Endodermal cell (in vitro differentiated cells): ENCODE measurements at regions not wholly inside any gene's neighbourhood (a gene's known extent, or its start where the extent isn't known, plus 50 kb on each side); places are given as distances from the start of the nearest gene placed in this dataset.

Experiments used
- DNase-seq: peaks from one replicate; pipeline ENCODE4 v3.0.0-alpha.2; 2017
- H3K27ac ChIP-seq: 2 replicates; pipeline ENCODE4 v1.5.1; 2013; ENCODE audit warnings: mild to moderate bottlenecking, low read depth, low read length, moderate library complexity
- H3K27me3 ChIP-seq: 2 replicates; pipeline ENCODE4 v1.6.1; 2013; ENCODE audit warnings: mild to moderate bottlenecking, low read length, moderate library complexity; ENCODE audit not compliant: insufficient read depth, control insufficient read depth, poor library complexity, severe bottlenecking
- H3K36me3 ChIP-seq: 2 replicates; pipeline ENCODE4 v1.7.0; 2013; ENCODE audit warnings: mild to moderate bottlenecking, low read length, moderate library complexity; ENCODE audit not compliant: control insufficient read depth, insufficient read depth
- H3K4me1 ChIP-seq: one replicate; pipeline ENCODE4 v1.7.0; 2013; ENCODE audit warnings: low read length; ENCODE audit not compliant: control insufficient read depth, insufficient read depth
- H3K4me3 ChIP-seq: 2 replicates; pipeline ENCODE4 v1.5.1; 2013; ENCODE audit warnings: mild to moderate bottlenecking, low read length, moderate library complexity
- H3K9ac ChIP-seq: 2 replicates; pipeline ENCODE4 v1.6.1; 2013; ENCODE audit warnings: mild to moderate bottlenecking, low read length, moderate library complexity; ENCODE audit not compliant: poor library complexity, severe bottlenecking; ENCODE audit errors: extremely low read depth
- H3K9me3 ChIP-seq: 2 replicates; pipeline ENCODE4 v1.6.1; 2013; ENCODE audit warnings: mild to moderate bottlenecking, low read length, moderate library complexity; ENCODE audit not compliant: control insufficient read depth
- H3K27ac Mint-ChIP-seq: 2 replicates; pipeline ENCODE4 v1.8.0; 2020; ENCODE audit warnings: mixed read lengths
- H3K27me3 Mint-ChIP-seq: 2 replicates; pipeline ENCODE4 v1.8.0; 2021; ENCODE audit warnings: mild to moderate bottlenecking, mixed read lengths; ENCODE audit not compliant: insufficient read depth
- H3K36me3 Mint-ChIP-seq: 2 replicates; pipeline ENCODE4 v1.8.0; 2020; ENCODE audit warnings: low read depth, mixed read lengths
- H3K4me1 Mint-ChIP-seq: 2 replicates; pipeline ENCODE4 v1.8.0; 2020; ENCODE audit warnings: mixed read lengths
- H3K4me3 Mint-ChIP-seq: 2 replicates; pipeline ENCODE4 v1.8.0; 2020; ENCODE audit warnings: mild to moderate bottlenecking, moderate library complexity, mixed read lengths
- H3K9me3 Mint-ChIP-seq: 2 replicates; pipeline ENCODE4 v1.8.0; 2020; ENCODE audit warnings: mild to moderate bottlenecking, mixed read lengths
- WGBS, 2 experiments: methylation state at CpG; one replicate each; pipeline versions ENCODE4 v1.1.5 to v1.1.7; 2013; ENCODE audit warnings: missing lambda C conversion rate in 2 of 2, mixed read lengths in 1 of 2; ENCODE audit not compliant: insufficient coverage in 1 of 2, insufficient read length in 1 of 2; 5-methylcytosine and 5-hydroxymethylcytosine counted together
- TF ChIP-seq, protein P1 (sequence below): fragments of 200-600 bp; sonication (generic); conservative IDR thresholded peaks from 2 replicates; pipeline ENCODE4 v1.5.0; 2021; ENCODE audit warnings: antibody characterized with exemption, mild to moderate bottlenecking

GRCh38 chr13:83825676-83826075 is 56.6 kb downstream of the SLITRK1 start:
- Mint-ChIP-seq H3K4me3 (no peak overlapping the region), H3K36me3 (no peaks in the 10 kb centered on the region), H3K4me1 (peaks cover 10% of the 10 kb centered on the region), H3K27me3 (no peaks in the 10 kb centered on the region), H3K27ac (no peak overlapping the region), H3K9me3 (no peaks in the 10 kb centered on the region)
- Histone ChIP-seq H3K27ac (no peak overlapping the region), H3K27me3 (no peaks in the 10 kb centered on the region), H3K9me3 (peaks cover 9% of the 10 kb centered on the region), H3K9ac (no peak overlapping the region), H3K36me3 (no peaks in the 10 kb centered on the region), H3K4me3 (no peak overlapping the region), H3K4me1 (peaks cover 7% of the 10 kb centered on the region)
- no peak for DNase-seq
- TF ChIP-seq, protein P1, sequence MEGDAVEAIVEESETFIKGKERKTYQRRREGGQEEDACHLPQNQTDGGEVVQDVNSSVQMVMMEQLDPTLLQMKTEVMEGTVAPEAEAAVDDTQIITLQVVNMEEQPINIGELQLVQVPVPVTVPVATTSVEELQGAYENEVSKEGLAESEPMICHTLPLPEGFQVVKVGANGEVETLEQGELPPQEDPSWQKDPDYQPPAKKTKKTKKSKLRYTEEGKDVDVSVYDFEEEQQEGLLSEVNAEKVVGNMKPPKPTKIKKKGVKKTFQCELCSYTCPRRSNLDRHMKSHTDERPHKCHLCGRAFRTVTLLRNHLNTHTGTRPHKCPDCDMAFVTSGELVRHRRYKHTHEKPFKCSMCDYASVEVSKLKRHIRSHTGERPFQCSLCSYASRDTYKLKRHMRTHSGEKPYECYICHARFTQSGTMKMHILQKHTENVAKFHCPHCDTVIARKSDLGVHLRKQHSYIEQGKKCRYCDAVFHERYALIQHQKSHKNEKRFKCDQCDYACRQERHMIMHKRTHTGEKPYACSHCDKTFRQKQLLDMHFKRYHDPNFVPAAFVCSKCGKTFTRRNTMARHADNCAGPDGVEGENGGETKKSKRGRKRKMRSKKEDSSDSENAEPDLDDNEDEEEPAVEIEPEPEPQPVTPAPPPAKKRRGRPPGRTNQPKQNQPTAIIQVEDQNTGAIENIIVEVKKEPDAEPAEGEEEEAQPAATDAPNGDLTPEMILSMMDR: no peak

- Histone ChIP-seq H3K4me1 (peaks cover 7% of the 10 kb centered on the region), H3K9me3 (peaks cover 9% of the 10 kb centered on the region), H3K27ac (no peak overlapping the region), H3K36me3 (no peaks in the 10 kb centered on the region), H3K27me3 (no peaks in the 10 kb centered on the region), H3K9ac (no peak overlapping the region), H3K4me3 (no peak overlapping the region)
- DNase-seq: peak; percentile 46
- 94 to 100% methylated on average over 3 to 8 of the region's 8 CpGs for WGBS, 2 experiments
- H3K36me3 Mint-ChIP-seq: no peaks in the 10 kb centered on the region
- TF ChIP-seq, protein P1: no peak
- no peak overlapping the region for H3K27ac Mint-ChIP-seq
- H3K9me3 Mint-ChIP-seq: no peaks in the 10 kb centered on the region
- H3K27me3 Mint-ChIP-seq: no peaks in the 10 kb centered on the region
- H3K4me3 Mint-ChIP-seq: no peak overlapping the region
- H3K4me1 Mint-ChIP-seq: peaks cover 5% of the 10 kb centered on the region
These were observed 57.7 kb downstream of the SLITRK1 start for GRCh38 chr13:83824560-83824959.

- Mint-ChIP-seq H3K27me3 (no peaks in the 10 kb centered on the region), H3K9me3 (no peaks in the 10 kb centered on the region), H3K4me3 (no peak overlapping the region), H3K4me1 (peaks cover 5% of the 10 kb centered on the region), H3K36me3 (no peaks in the 10 kb centered on the region), H3K27ac (no peak overlapping the region)
- Histone ChIP-seq H3K4me1 (peaks cover 4% of the 10 kb centered on the region), H3K9ac (no peak overlapping the region), H3K36me3 (no peaks in the 10 kb centered on the region), H3K27me3 (no peaks in the 10 kb centered on the region), H3K27ac (no peak overlapping the region), H3K9me3 (peaks cover 9% of the 10 kb centered on the region), H3K4me3 (no peak overlapping the region)
- TF ChIP-seq, protein P1: no peak
- DNase-seq: no peak
These were observed 58.2 kb downstream of the SLITRK1 start for GRCh38 chr13:83824120-83824519.
